ENCODE measurements at regions not wholly inside any gene's neighbourhood (a gene's known extent, or its start where the extent isn't known, plus 50 kb on each side); places are given as distances from the start of the nearest gene placed in this dataset.

GRCh38 chr9:82417501-82417900 is 428.9 kb downstream of the SPATA31D1 start:
- H4K91ac ChIP-seq (ENCODE audit: low read depth, low read length), result no peak overlapping the region
- H3K4me2 ChIP-seq (ENCODE audit: low read length), result no peak overlapping the region
- H3K79me1 ChIP-seq (ENCODE audit: low read length), result no peaks in the 10 kb centered on the region
- H3K9me3 ChIP-seq (ENCODE audit: insufficient read depth, low read depth, low read length), result no peaks in the 10 kb centered on the region
- WGBS (ENCODE audit: extremely low coverage, insufficient coverage, insufficient read length), result no CpG with 5 or more reads among the region's 2 CpGs
- no peak overlapping the region for H4K12ac ChIP-seq (ENCODE audit: low read depth, low read length)
- H2BK120ac ChIP-seq (ENCODE audit: insufficient read depth, low read length, poor library complexity), result no peak overlapping the region
- H3K36me3 ChIP-seq (ENCODE audit: control insufficient read depth in 1 of 2, insufficient read depth in 2 of 2, low read length in 2 of 2), result no peaks in the 10 kb centered on the region
- no peak overlapping the region for H3K4me3 ChIP-seq (ENCODE audit: low read depth, low read length)
- H3K14ac ChIP-seq (ENCODE audit: low read length), result no peak overlapping the region
- H2AFZ ChIP-seq (ENCODE audit: insufficient read depth, low read length, poor library complexity), result no peak overlapping the region
- no peaks in the 10 kb centered on the region for H3K27me3 ChIP-seq (ENCODE audit: insufficient read depth, low read length)
- no peak overlapping the region for H4K8ac ChIP-seq (ENCODE audit: low read depth, low read length)
- H2BK5ac ChIP-seq (ENCODE audit: low read depth, low read length, poor library complexity), result no peak overlapping the region
- H3K4me1 ChIP-seq (ENCODE audit: control insufficient read depth in 1 of 2, insufficient read depth in 2 of 2, low read length in 2 of 2), result no peaks in the 10 kb centered on the region
- H3K4ac ChIP-seq (ENCODE audit: low read depth, low read length), result no peak overlapping the region
- DNase-seq, result no peak
- H3K27ac ChIP-seq (ENCODE audit: low read depth, low read length), result no peak overlapping the region
- no peak overlapping the region for H3K9ac ChIP-seq (ENCODE audit: low read length)
- H2BK12ac ChIP-seq (ENCODE audit: low read length), result no peak overlapping the region
- no peaks in the 10 kb centered on the region for H3K79me2 ChIP-seq (ENCODE audit: control insufficient read depth, insufficient read depth, low read length, poor library complexity)
- H3K23ac ChIP-seq (ENCODE audit: low read length), result no peak overlapping the region
- H3K18ac ChIP-seq (ENCODE audit: low read length), result no peak overlapping the region
- H2AK5ac ChIP-seq (ENCODE audit: low read length), result no peak overlapping the region

- Histone ChIP-seq H4K91ac (ENCODE audit: low read depth, low read length) (no peak overlapping the region), H3K4me2 (ENCODE audit: low read length) (no peak overlapping the region), H2BK120ac (ENCODE audit: insufficient read depth, low read length, poor library complexity) (no peak overlapping the region), H2AK5ac (ENCODE audit: low read length) (no peak overlapping the region), H3K14ac (ENCODE audit: low read length) (no peak overlapping the region), H2BK5ac (ENCODE audit: low read depth, low read length, poor library complexity) (no peak overlapping the region), H3K79me1 (ENCODE audit: low read length) (no peaks in the 10 kb centered on the region), H3K18ac (ENCODE audit: low read length) (no peak overlapping the region), H4K12ac (ENCODE audit: low read depth, low read length) (no peak overlapping the region), H3K27ac (ENCODE audit: low read depth, low read length) (no peak overlapping the region), H3K4ac (ENCODE audit: low read depth, low read length) (no peak overlapping the region), H3K79me2 (ENCODE audit: control insufficient read depth, insufficient read depth, low read length, poor library complexity) (no peaks in the 10 kb centered on the region), H3K27me3 (ENCODE audit: insufficient read depth, low read length) (no peaks in the 10 kb centered on the region), H3K36me3 (ENCODE audit: control insufficient read depth in 1 of 2, insufficient read depth in 2 of 2, low read length in 2 of 2) (no peaks in the 10 kb centered on the region), H2BK12ac (ENCODE audit: low read length) (no peak overlapping the region), H3K9ac (ENCODE audit: low read length) (no peak overlapping the region), H2AFZ (ENCODE audit: insufficient read depth, low read length, poor library complexity) (no peak overlapping the region), H3K4me3 (ENCODE audit: low read depth, low read length) (no peak overlapping the region), H4K8ac (ENCODE audit: low read depth, low read length) (no peak overlapping the region), H3K4me1 (ENCODE audit: control insufficient read depth in 1 of 2, insufficient read depth in 2 of 2, low read length in 2 of 2) (no peaks in the 10 kb centered on the region), H3K9me3 (ENCODE audit: insufficient read depth, low read depth, low read length) (no peaks in the 10 kb centered on the region), H3K23ac (ENCODE audit: low read length) (no peak overlapping the region)
- no peak for DNase-seq
- WGBS (ENCODE audit: extremely low coverage, insufficient coverage, insufficient read length), result no CpG with 5 or more reads among the region's 6 CpGs
Observed at GRCh38 chr9:82418334-82418733, 429.8 kb downstream of the SPATA31D1 start.

GRCh38 chr9:82419696-82420486 is 431.3 kb downstream of the SPATA31D1 start:
- H3K79me2 ChIP-seq (ENCODE audit: control insufficient read depth, insufficient read depth, low read length, poor library complexity), result no peaks in the 10 kb centered on the region
- WGBS (ENCODE audit: extremely low coverage, insufficient coverage, insufficient read length), result no CpG with 5 or more reads among the region's 3 CpGs
- H3K23ac ChIP-seq (ENCODE audit: low read length), result no peak overlapping the region
- H2BK5ac ChIP-seq (ENCODE audit: low read depth, low read length, poor library complexity), result no peak overlapping the region
- H4K8ac ChIP-seq (ENCODE audit: low read depth, low read length), result no peak overlapping the region
- H2BK120ac ChIP-seq (ENCODE audit: insufficient read depth, low read length, poor library complexity), result no peak overlapping the region
- H3K4me1 ChIP-seq (ENCODE audit: control insufficient read depth in 1 of 2, insufficient read depth in 2 of 2, low read length in 2 of 2), result no peaks in the 10 kb centered on the region
- H3K9ac ChIP-seq (ENCODE audit: low read length), result no peak overlapping the region
- no peak overlapping the region for H3K27ac ChIP-seq (ENCODE audit: low read depth, low read length)
- H3K18ac ChIP-seq (ENCODE audit: low read length), result no peak overlapping the region
- H2BK12ac ChIP-seq (ENCODE audit: low read length), result no peak overlapping the region
- no peaks in the 10 kb centered on the region for H3K9me3 ChIP-seq (ENCODE audit: insufficient read depth, low read depth, low read length)
- H2AK5ac ChIP-seq (ENCODE audit: low read length), result no peak overlapping the region
- H4K91ac ChIP-seq (ENCODE audit: low read depth, low read length), result no peak overlapping the region
- DNase-seq, result no peak
- H3K4me3 ChIP-seq (ENCODE audit: low read depth, low read length), result no peak overlapping the region
- no peak overlapping the region for H2AFZ ChIP-seq (ENCODE audit: insufficient read depth, low read length, poor library complexity)
- H4K12ac ChIP-seq (ENCODE audit: low read depth, low read length), result no peak overlapping the region
- H3K27me3 ChIP-seq (ENCODE audit: insufficient read depth, low read length), result no peaks in the 10 kb centered on the region
- H3K4me2 ChIP-seq (ENCODE audit: low read length), result no peak overlapping the region
- H3K14ac ChIP-seq (ENCODE audit: low read length), result no peak overlapping the region
- H3K4ac ChIP-seq (ENCODE audit: low read depth, low read length), result no peak overlapping the region
- H3K79me1 ChIP-seq (ENCODE audit: low read length), result no peaks in the 10 kb centered on the region
- H3K36me3 ChIP-seq (ENCODE audit: control insufficient read depth in 1 of 2, insufficient read depth in 2 of 2, low read length in 2 of 2), result no peaks in the 10 kb centered on the region

GRCh38 chr9:82421498-82421897 is 432.9 kb downstream of the SPATA31D1 start:
- Histone ChIP-seq H3K4me3 (ENCODE audit: low read depth, low read length) (no peak overlapping the region), H2BK12ac (ENCODE audit: low read length) (no peak overlapping the region), H3K14ac (ENCODE audit: low read length) (no peak overlapping the region), H3K18ac (ENCODE audit: low read length) (no peak overlapping the region), H3K27ac (ENCODE audit: low read depth, low read length) (no peak overlapping the region), H3K36me3 (ENCODE audit: control insufficient read depth in 1 of 2, insufficient read depth in 2 of 2, low read length in 2 of 2) (no peaks in the 10 kb centered on the region), H3K9me3 (ENCODE audit: insufficient read depth, low read depth, low read length) (no peaks in the 10 kb centered on the region), H4K12ac (ENCODE audit: low read depth, low read length) (no peak overlapping the region), H2BK120ac (ENCODE audit: insufficient read depth, low read length, poor library complexity) (no peak overlapping the region), H4K8ac (ENCODE audit: low read depth, low read length) (no peak overlapping the region), H4K91ac (ENCODE audit: low read depth, low read length) (no peak overlapping the region), H2AFZ (ENCODE audit: insufficient read depth, low read length, poor library complexity) (no peak overlapping the region), H3K4me2 (ENCODE audit: low read length) (no peak overlapping the region), H3K27me3 (ENCODE audit: insufficient read depth, low read length) (no peaks in the 10 kb centered on the region), H3K9ac (ENCODE audit: low read length) (no peak overlapping the region), H3K79me1 (ENCODE audit: low read length) (no peaks in the 10 kb centered on the region), H3K4me1 (ENCODE audit: control insufficient read depth in 1 of 2, insufficient read depth in 2 of 2, low read length in 2 of 2) (no peaks in the 10 kb centered on the region), H3K23ac (ENCODE audit: low read length) (no peak overlapping the region), H3K79me2 (ENCODE audit: control insufficient read depth, insufficient read depth, low read length, poor library complexity) (no peaks in the 10 kb centered on the region), H3K4ac (ENCODE audit: low read depth, low read length) (no peak overlapping the region), H2AK5ac (ENCODE audit: low read length) (no peak overlapping the region), H2BK5ac (ENCODE audit: low read depth, low read length, poor library complexity) (no peak overlapping the region)
- DNase-seq, result no peak
- WGBS (ENCODE audit: extremely low coverage, insufficient coverage, insufficient read length), result no CpG with 5 or more reads among the region's 6 CpGs

Data from trophoblast cell (in vitro differentiated cells and primary cell).